HG03354 (cell line): ENCODE measurements at regions not wholly inside any gene's neighbourhood (a gene's known extent, or its start where the extent isn't known, plus 50 kb on each side); places are given as distances from the start of the nearest gene placed in this dataset.

Experiments used
- ATAC-seq: cut with Tn5 transposase; IDR thresholded peaks from one replicate; pipeline ENCODE4 v1.9.1; 2021; ENCODE audit warnings: mild to moderate bottlenecking; ENCODE audit not compliant: unreplicated experiment, poor library complexity, severe bottlenecking

DNA sequence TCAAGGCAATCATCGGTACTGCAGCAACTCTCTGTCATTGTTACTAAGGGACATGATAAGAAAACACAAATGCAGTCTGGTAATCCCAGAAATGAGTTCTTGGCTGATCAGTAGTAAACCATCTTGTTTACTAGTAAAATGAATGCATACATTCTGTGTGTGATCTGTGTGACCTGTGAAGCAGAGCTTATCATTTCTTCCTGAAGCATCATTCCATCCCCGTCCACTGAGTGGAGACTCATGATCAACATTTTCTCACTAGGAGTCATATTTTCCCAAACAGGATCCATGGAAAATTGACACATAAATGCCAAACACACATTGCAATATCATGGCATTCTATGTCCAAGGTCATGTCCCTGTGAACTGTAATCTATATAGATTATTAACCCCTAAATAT lies 226.1 kb downstream of the ANKRD50 start:
- ATAC-seq = no peak

GRCh38 chr4:124487651-124488050 lies 224.9 kb downstream of the ANKRD50 start:
- no peak for ATAC-seq

- ATAC-seq = no peak
Measured at GRCh38 chr4:124491361-124492145, 221.0 kb downstream of the ANKRD50 start.

DNA sequence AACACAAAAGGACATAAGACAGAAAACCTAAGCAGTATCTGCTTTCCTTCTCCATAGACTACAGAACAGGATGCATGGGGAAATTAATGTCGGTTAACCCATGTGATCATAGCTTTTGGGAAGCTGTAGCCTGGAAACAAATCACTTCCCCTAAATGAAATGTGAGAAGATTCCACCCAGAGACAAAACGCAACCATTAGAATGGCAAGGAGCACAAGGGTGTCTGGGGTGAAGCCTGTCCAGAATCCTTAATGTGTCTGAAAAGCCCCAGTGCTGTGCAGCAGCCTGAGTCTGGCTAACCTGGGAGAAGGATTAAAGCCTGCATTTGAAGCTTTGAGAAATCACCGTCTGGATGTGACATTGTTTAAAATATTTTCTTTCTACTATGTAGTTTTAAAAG lies 213.3 kb downstream of the ANKRD50 start:
- no peak for ATAC-seq

DNA sequence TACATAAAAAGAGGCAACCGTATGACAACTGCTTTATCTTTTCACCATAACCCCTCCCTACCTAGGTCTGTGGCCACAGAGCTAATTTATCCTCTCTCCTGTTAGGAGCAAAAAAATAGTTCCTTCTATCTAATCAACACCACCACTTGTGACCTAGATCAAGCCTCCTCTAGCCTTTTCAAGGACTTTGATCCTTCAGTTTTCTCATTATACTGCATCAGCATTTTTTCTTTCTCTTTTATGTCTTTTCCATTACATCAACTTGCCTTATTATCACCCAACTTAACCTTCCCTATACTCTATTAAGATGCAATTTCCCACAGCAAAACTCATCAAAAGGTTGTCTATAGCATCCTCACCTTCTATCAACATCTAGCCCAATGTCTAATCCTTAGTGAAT lies 211.0 kb downstream of the ANKRD50 start:
- ATAC-seq = no peak

- no peak for ATAC-seq
Measured at GRCh38 chr4:124504431-124504830, 208.1 kb downstream of the ANKRD50 start.

GRCh38 chr4:124505211-124505610 lies 207.3 kb downstream of the ANKRD50 start:
- no peak for ATAC-seq

- ATAC-seq = no peak
Measured at GRCh38 chr4:124509151-124509550, 203.4 kb downstream of the ANKRD50 start.

GRCh38 chr4:124514588-124514987 lies 197.9 kb downstream of the ANKRD50 start:
- no peak for ATAC-seq

DNA sequence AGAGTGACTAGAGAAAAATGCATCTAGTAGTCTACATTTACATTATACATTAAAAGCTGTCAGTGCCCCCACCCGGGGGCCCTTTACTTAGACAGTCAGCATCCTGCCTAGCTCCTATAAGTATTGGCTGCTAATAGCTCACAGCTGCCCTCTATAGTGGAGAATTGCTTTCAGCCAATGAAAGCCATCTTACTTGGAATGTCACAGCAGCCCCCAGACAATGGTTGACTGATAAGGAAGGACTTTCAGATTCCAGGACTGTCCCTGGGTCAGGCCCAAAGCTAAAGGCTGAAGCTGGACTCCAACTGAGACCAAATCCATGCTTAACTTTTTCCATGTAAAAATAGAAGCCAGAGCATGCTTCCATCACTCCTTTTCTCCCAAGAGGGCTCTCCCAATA lies 196.9 kb downstream of the ANKRD50 start:
- ATAC-seq = no peak

DNA sequence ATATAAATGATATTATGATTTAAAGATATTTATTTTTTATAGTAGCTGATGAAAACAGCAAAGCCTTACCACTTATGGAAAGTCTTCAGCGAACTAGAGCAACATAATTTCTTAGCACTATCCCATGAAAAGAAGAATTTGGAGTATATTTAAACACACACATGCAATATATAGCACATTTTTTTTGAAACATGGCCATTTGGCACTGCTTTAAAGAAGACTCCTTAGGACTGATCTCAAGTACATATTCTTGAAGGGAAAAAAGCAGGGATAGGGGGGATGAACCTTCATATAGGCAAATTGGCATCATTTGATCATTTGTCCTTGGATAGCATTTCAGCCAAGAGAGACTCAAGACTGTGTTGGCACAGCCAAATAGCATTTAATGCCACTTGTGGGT lies 193.3 kb downstream of the ANKRD50 start:
- ATAC-seq = no peak

DNA sequence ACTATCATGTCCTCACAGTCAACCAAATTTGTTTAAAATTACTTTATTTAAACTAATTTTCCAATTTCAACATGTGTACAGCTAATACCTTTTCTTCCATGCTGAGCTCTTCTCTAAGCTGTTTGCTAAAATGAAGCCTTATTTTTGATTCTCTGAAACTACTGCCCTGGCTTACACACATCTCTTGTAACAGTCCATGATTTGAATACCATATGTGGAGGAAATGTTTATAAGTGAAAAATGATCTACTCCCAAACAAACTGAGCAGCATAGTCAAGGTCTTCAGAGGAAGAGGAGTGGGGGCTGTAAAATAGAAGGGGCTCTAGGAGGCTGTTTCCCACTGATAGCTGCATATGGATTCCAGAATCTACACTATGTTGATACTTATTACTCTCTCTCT lies 188.7 kb downstream of the ANKRD50 start:
- ATAC-seq = no peak

DNA sequence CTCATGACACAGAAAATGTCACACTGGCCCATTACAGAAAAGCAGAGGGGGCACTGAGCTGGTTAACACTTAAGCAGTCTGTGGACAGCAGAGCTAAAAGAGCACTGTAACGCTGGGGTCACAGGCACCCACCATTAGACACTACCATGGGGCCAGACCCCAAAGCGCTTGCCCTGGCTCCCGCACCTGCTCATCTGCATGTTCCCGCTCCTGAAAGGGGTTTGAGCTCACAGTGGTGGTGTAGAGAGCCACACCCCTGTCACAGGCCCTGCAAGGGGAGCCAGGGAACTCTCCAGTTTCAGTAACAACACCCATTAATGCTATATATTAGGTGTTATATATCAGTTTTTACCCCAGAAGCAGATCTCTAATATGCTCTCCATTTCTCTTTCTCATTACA lies 187.0 kb downstream of the ANKRD50 start:
- no peak for ATAC-seq

- ATAC-seq = no peak
Measured at GRCh38 chr4:124526331-124526730, 186.2 kb downstream of the ANKRD50 start.

DNA sequence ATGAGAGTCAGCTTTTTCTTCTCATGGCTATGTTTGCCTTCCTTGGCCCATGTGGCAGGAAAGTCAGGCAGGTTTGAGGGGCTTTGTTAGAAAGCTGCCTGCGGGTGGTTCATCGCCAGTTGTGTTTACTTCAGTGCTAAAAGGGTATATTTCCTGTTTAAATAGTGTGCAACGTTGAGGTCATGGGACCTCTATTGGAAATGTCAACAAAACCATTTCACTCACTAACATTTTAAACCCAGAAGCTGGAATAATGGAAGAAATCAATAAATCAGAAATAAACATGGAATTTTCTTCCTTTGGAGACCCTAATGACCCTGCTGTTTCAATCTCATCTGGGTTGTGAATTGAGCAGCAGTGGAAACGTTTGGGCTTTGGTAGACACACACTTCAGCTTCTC lies 185.8 kb downstream of the ANKRD50 start:
- no peak for ATAC-seq

DNA sequence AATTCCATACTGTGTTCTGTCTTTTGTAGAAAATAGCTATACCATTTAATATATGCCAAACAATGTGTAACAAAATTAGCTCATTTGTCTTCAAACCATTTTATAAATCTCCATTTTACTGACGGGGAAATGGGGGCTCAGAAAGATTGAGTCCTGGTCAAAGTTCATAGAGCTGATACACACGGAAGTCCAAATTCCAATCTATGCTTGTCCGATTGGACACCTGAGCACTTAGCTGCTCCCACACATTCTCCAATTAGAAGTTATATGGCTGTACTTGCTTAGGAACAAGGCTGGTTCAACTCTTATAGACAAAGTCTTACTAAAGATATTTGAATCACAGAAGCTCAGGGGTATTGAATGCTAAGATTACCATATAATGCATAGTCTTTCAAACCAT lies 185.2 kb downstream of the ANKRD50 start:
- no peak for ATAC-seq

GRCh38 chr4:124529131-124529530 lies 183.4 kb downstream of the ANKRD50 start:
- ATAC-seq = no peak

- ATAC-seq = no peak
Measured at GRCh38 chr4:124530464-124531077, 182.0 kb downstream of the ANKRD50 start.

GRCh38 chr4:124534131-124534530 lies 178.4 kb downstream of the ANKRD50 start:
- no peak for ATAC-seq

DNA sequence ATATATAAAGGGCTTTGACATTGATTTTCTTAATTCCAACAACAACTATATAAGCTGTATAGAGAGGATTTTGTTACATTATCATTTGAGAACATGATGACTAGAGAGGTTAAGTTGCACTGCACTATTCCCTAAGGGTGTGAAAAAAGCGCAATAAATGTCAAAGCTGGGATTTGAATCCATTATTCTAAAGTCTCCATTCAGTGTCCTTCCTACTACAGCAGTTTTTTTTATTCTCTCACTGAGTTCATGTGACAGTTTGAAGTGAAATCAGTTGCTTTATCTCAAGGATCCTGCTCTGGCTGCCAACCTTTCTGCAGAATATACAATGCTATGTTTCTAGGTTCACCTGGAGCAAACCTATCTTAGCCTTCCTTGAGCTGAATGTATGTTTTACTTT lies 177.5 kb downstream of the ANKRD50 start:
- no peak for ATAC-seq

DNA sequence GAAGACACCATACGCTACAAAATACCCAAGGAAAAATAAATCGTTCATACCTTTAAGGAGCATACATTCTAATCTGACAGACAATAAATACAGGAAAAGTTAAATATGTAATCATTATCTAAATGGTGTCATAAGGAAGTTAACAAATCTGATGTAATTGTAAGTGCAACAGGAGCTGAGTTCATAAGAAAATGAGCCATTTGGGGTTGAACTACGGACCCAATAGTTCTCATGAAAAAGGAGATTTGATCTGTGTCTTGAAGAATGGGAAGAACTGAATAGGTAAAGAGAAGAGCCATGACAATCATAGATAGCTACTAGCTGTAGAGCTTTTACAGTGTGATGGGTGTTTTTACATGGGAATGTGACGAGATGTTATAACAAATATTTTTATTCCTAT lies 175.6 kb downstream of the ANKRD50 start:
- no peak for ATAC-seq

DNA sequence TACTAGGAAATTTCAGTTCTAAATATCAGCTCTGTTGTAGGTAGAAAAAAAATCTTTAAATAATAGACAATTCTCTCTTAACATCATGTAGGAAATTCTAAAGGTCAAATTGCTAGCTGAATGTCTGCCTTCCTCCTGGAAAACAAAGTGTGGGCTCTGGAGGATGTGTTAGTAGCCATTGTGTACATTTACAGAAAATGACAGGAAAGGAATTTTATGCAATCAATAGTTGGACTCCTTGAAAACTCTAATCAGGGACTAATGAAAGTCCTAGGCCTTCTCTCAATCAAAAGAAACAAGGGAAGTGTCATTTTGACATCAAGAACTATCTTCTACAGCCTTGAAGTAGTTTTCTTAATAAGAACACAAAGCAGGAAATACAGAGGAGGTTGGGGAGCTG lies 174.6 kb downstream of the ANKRD50 start:
- no peak for ATAC-seq
